ENCODE measurements at regions not wholly inside any gene's neighbourhood (a gene's known extent, or its start where the extent isn't known, plus 50 kb on each side); places are given as distances from the start of the nearest gene placed in this dataset.

GRCh38 chr7:156096771-156097538 lies 284.7 kb upstream of the SHH start:
- no peak for TF ChIP-seq CTCF (IDR thresholded peaks at IDR 0.05 in 8 of 11, conservative IDR thresholded peaks at IDR 0.05 in 3 of 11)
- TF ChIP-seq POLR2A (IDR thresholded peaks at IDR 0.05), result no peak
- no peak for TF ChIP-seq POLR2AphosphoS5 (IDR thresholded peaks at IDR 0.05)
